GM19025 (cell line): ENCODE measurements at regions not wholly inside any gene's neighbourhood (a gene's known extent, or its start where the extent isn't known, plus 50 kb on each side); places are given as distances from the start of the nearest gene placed in this dataset.
"Not testable (repeated sequence)": the region's sequence is repeated elsewhere in the genome, so short reads cannot be mapped to it uniquely, and the experiment has no call there.

Experiments
- ATAC-seq: cut with Tn5 transposase; IDR thresholded peaks from one replicate; pipeline ENCODE4 v1.9.1; 2021; ENCODE audit warnings: mild to moderate bottlenecking, low read depth, moderate library complexity; ENCODE audit not compliant: unreplicated experiment

- ATAC-seq = no peak
These were observed 97.2 kb downstream of the KDR start for GRCh38 chr4:55028196-55028595.

GRCh38 chr4:55027596-55027995 lies 97.8 kb downstream of the KDR start:
- ATAC-seq = no peak

GRCh38 chr4:55025456-55025855 lies 99.9 kb downstream of the KDR start:
- not testable (repeated sequence) for ATAC-seq

- no peak for ATAC-seq
These were observed 102.4 kb downstream of the KDR start for GRCh38 chr4:55023030-55023429.

GRCh38 chr4:55021214-55021613 lies 104.2 kb downstream of the KDR start:
- no peak for ATAC-seq

- no peak for ATAC-seq
These were observed 105.3 kb downstream of the KDR start for GRCh38 chr4:55020131-55020530.

- no peak for ATAC-seq
These were observed 106.4 kb downstream of the KDR start for GRCh38 chr4:55018978-55019377.

GRCh38 chr4:55018521-55018920 lies 106.9 kb downstream of the KDR start:
- no peak for ATAC-seq

GRCh38 chr4:55017406-55017805 lies 108.0 kb downstream of the KDR start:
- ATAC-seq = no peak

GRCh38 chr4:55016131-55016530 lies 109.3 kb downstream of the KDR start:
- ATAC-seq = no peak

GRCh38 chr4:55014876-55015275 lies 110.5 kb downstream of the KDR start:
- ATAC-seq = no peak

- no peak for ATAC-seq
These were observed 111.9 kb downstream of the KDR start for GRCh38 chr4:55013431-55013955.

GRCh38 chr4:55012363-55013230 lies 112.8 kb downstream of the KDR start:
- ATAC-seq = no peak

GRCh38 chr4:55011761-55012160 lies 113.6 kb downstream of the KDR start:
- ATAC-seq = no peak

GRCh38 chr4:55010550-55010949 lies 114.8 kb downstream of the KDR start:
- ATAC-seq = no peak

- no peak for ATAC-seq
These were observed 117.0 kb downstream of the KDR start for GRCh38 chr4:55008166-55009056.

- no peak for ATAC-seq
These were observed 119.5 kb downstream of the KDR start for GRCh38 chr4:55005910-55006309.

- no peak for ATAC-seq
These were observed 120.6 kb downstream of the KDR start for GRCh38 chr4:55004831-55005230.

- no peak for ATAC-seq
These were observed 123.0 kb downstream of the KDR start for GRCh38 chr4:55002431-55002830.

GRCh38 chr4:55001538-55001937 lies 123.9 kb downstream of the KDR start:
- no peak for ATAC-seq

- ATAC-seq = no peak
These were observed 126.4 kb downstream of the KDR start for GRCh38 chr4:54999003-54999402.
